ENCODE measurements at regions not wholly inside any gene's neighbourhood (a gene's known extent, or its start where the extent isn't known, plus 50 kb on each side); places are given as distances from the start of the nearest gene placed in this dataset.

- Histone ChIP-seq H3K18ac (ENCODE audit: low read depth in 1 of 2, low read length in 2 of 2) (no peak overlapping the region), H3K4me2 (ENCODE audit: low read length, poor library complexity, severe bottlenecking) (no peak overlapping the region), H2BK5ac (ENCODE audit: low read depth, low read length, poor library complexity, severe bottlenecking) (no peak overlapping the region), H2AK5ac (ENCODE audit: low read length, severe bottlenecking) (no peak overlapping the region), H3K27ac (ENCODE audit: low read length, poor library complexity, severe bottlenecking) (no peak overlapping the region), H3K9ac (ENCODE audit: low read length) (peak overlapping the region; percentile 60), H3K14ac (ENCODE audit: low read length in 2 of 2) (no peak overlapping the region), H3K9me3 (ENCODE audit: control insufficient read depth, low read length) (no peaks in the 10 kb centered on the region), H3K23ac (ENCODE audit: low read length in 2 of 2) (no peak overlapping the region), H3K4me1 (ENCODE audit: control insufficient read depth, insufficient read depth, low read depth, low read length) (peaks cover 3% of the 10 kb centered on the region), H2BK12ac (ENCODE audit: low read length in 2 of 2) (no peak overlapping the region), H3K36me3 (ENCODE audit: control insufficient read depth in 1 of 2, insufficient read depth in 2 of 2, low read depth in 1 of 2, low read length in 2 of 2) (no peaks in the 10 kb centered on the region), H3K79me1 (replicated peaks; ENCODE audit: low read length, poor library complexity, severe bottlenecking) (no peaks in the 10 kb centered on the region), H2BK120ac (ENCODE audit: low read depth, low read length) (no peak overlapping the region), H2AFZ (ENCODE audit: low read depth, low read length) (no peak overlapping the region), H3K4me3 (ENCODE audit: insufficient read depth in 1 of 2, low read depth in 1 of 2, low read length in 2 of 2) (no peak overlapping the region), H4K91ac (ENCODE audit: low read length) (no peak overlapping the region), H2BK15ac (ENCODE audit: low read depth, poor library complexity, severe bottlenecking) (no peak overlapping the region), H3K4ac (ENCODE audit: low read depth in 1 of 2, low read length in 2 of 2) (no peak overlapping the region), H3K27me3 (ENCODE audit: control insufficient read depth in 1 of 2, insufficient read depth in 1 of 2, low read length in 2 of 2) (peaks cover 25 to 57% of the 10 kb centered on the region in 2 experiments), H4K8ac (ENCODE audit: low read length) (no peak overlapping the region)
- DNase-seq, result no peak
- WGBS, result 88% methylated on average over 12 of the region's 12 CpGs
These were observed 209.6 kb downstream of the ERMARD start for GRCh38 chr6:169960886-169961611.

GRCh38 chr6:169960521-169960885 is 209.1 kb downstream of the ERMARD start:
- H2AK5ac ChIP-seq (ENCODE audit: low read length, severe bottlenecking), result no peak overlapping the region

GRCh38 chr6:169960003-169960344 is 208.6 kb downstream of the ERMARD start:
- no peak overlapping the region for H2BK12ac ChIP-seq (ENCODE audit: low read length in 2 of 2)
- WGBS, result 76% methylated on average over 3 of the region's 4 CpGs
- no peak overlapping the region for H2AFZ ChIP-seq (ENCODE audit: low read depth, low read length)
- no peak overlapping the region for H3K4ac ChIP-seq (ENCODE audit: low read depth in 1 of 2, low read length in 2 of 2)
- H3K4me2 ChIP-seq (ENCODE audit: low read length, poor library complexity, severe bottlenecking), result no peak overlapping the region
- no peak overlapping the region for H3K9ac ChIP-seq (ENCODE audit: low read length)
- no peak overlapping the region for H4K8ac ChIP-seq (ENCODE audit: low read length)
- H2BK5ac ChIP-seq (ENCODE audit: low read depth, low read length, poor library complexity, severe bottlenecking), result no peak overlapping the region
- no peak overlapping the region for H2BK120ac ChIP-seq (ENCODE audit: low read depth, low read length)
- H3K9me3 ChIP-seq (ENCODE audit: control insufficient read depth, low read length), result no peaks in the 10 kb centered on the region
- H3K36me3 ChIP-seq (ENCODE audit: control insufficient read depth in 1 of 2, insufficient read depth in 2 of 2, low read depth in 1 of 2, low read length in 2 of 2), result no peaks in the 10 kb centered on the region
- peaks cover 3% of the 10 kb centered on the region for H3K4me1 ChIP-seq (ENCODE audit: control insufficient read depth, insufficient read depth, low read depth, low read length)
- H2BK15ac ChIP-seq (ENCODE audit: low read depth, poor library complexity, severe bottlenecking), result no peak overlapping the region
- H3K4me3 ChIP-seq (ENCODE audit: insufficient read depth in 1 of 2, low read depth in 1 of 2, low read length in 2 of 2), result no peak overlapping the region
- no peak overlapping the region for H3K27ac ChIP-seq (ENCODE audit: low read length, poor library complexity, severe bottlenecking)
- no peaks in the 10 kb centered on the region for H3K79me1 ChIP-seq (replicated peaks; ENCODE audit: low read length, poor library complexity, severe bottlenecking)
- no peak overlapping the region for H4K91ac ChIP-seq (ENCODE audit: low read length)
- H3K18ac ChIP-seq (ENCODE audit: low read depth in 1 of 2, low read length in 2 of 2), result no peak overlapping the region
- no peak overlapping the region for H3K23ac ChIP-seq (ENCODE audit: low read length in 2 of 2)
- DNase-seq, result no peak
- peaks cover 25 to 63% of the 10 kb centered on the region in 2 experiments for H3K27me3 ChIP-seq (ENCODE audit: control insufficient read depth in 1 of 2, insufficient read depth in 1 of 2, low read length in 2 of 2)
- no peak overlapping the region for H3K14ac ChIP-seq (ENCODE audit: low read length in 2 of 2)
- H2AK5ac ChIP-seq (ENCODE audit: low read length, severe bottlenecking), result no peak overlapping the region

More at GRCh38 chr6:169960521-169960885, 209.1 kb downstream of the ERMARD start:
- Histone ChIP-seq H3K23ac (ENCODE audit: low read length in 2 of 2) (no peak overlapping the region), H2BK120ac (ENCODE audit: low read depth, low read length) (no peak overlapping the region), H3K36me3 (ENCODE audit: control insufficient read depth in 1 of 2, insufficient read depth in 2 of 2, low read depth in 1 of 2, low read length in 2 of 2) (no peaks in the 10 kb centered on the region), H3K9ac (ENCODE audit: low read length) (no peak overlapping the region), H3K14ac (ENCODE audit: low read length in 2 of 2) (no peak overlapping the region), H3K27me3 (ENCODE audit: control insufficient read depth in 1 of 2, insufficient read depth in 1 of 2, low read length in 2 of 2) (peaks cover 25 to 62% of the 10 kb centered on the region in 2 experiments), H3K4ac (ENCODE audit: low read depth in 1 of 2, low read length in 2 of 2) (no peak overlapping the region), H2BK5ac (ENCODE audit: low read depth, low read length, poor library complexity, severe bottlenecking) (no peak overlapping the region), H3K79me1 (replicated peaks; ENCODE audit: low read length, poor library complexity, severe bottlenecking) (no peaks in the 10 kb centered on the region), H3K27ac (ENCODE audit: low read length, poor library complexity, severe bottlenecking) (no peak overlapping the region), H3K18ac (ENCODE audit: low read depth in 1 of 2, low read length in 2 of 2) (no peak overlapping the region), H2BK12ac (ENCODE audit: low read length in 2 of 2) (no peak overlapping the region), H3K4me3 (ENCODE audit: insufficient read depth in 1 of 2, low read depth in 1 of 2, low read length in 2 of 2) (no peak overlapping the region), H4K91ac (ENCODE audit: low read length) (no peak overlapping the region), H2BK15ac (ENCODE audit: low read depth, poor library complexity, severe bottlenecking) (no peak overlapping the region), H4K8ac (ENCODE audit: low read length) (no peak overlapping the region), H3K4me2 (ENCODE audit: low read length, poor library complexity, severe bottlenecking) (no peak overlapping the region), H3K4me1 (ENCODE audit: control insufficient read depth, insufficient read depth, low read depth, low read length) (peaks cover 3% of the 10 kb centered on the region), H3K9me3 (ENCODE audit: control insufficient read depth, low read length) (no peaks in the 10 kb centered on the region), H2AFZ (ENCODE audit: low read depth, low read length) (no peak overlapping the region)
- no peak for DNase-seq
- WGBS, result 87% methylated on average over 8 of the region's 10 CpGs

- 78% methylated on average over 28 of the region's 28 CpGs for WGBS
- Histone ChIP-seq H3K23ac (ENCODE audit: low read length in 2 of 2) (no peak overlapping the region), H3K27ac (ENCODE audit: low read length, poor library complexity, severe bottlenecking) (no peak overlapping the region)
These were observed 207.9 kb downstream of the ERMARD start for GRCh38 chr6:169959136-169960002.

More at GRCh38 chr6:169959136-169960002, 207.9 kb downstream of the ERMARD start:
- no peak overlapping the region for H3K9ac ChIP-seq (ENCODE audit: low read length)
- no peak overlapping the region for H3K4me3 ChIP-seq (ENCODE audit: insufficient read depth in 1 of 2, low read depth in 1 of 2, low read length in 2 of 2)
- no peak overlapping the region for H3K4me2 ChIP-seq (ENCODE audit: low read length, poor library complexity, severe bottlenecking)
- H4K8ac ChIP-seq (ENCODE audit: low read length), result no peak overlapping the region
- H3K36me3 ChIP-seq (ENCODE audit: control insufficient read depth in 1 of 2, insufficient read depth in 2 of 2, low read depth in 1 of 2, low read length in 2 of 2), result no peaks in the 10 kb centered on the region
- H2AFZ ChIP-seq (ENCODE audit: low read depth, low read length), result no peak overlapping the region
- no peaks in the 10 kb centered on the region for H3K79me1 ChIP-seq (replicated peaks; ENCODE audit: low read length, poor library complexity, severe bottlenecking)
- no peak for DNase-seq
- no peaks in the 10 kb centered on the region for H3K9me3 ChIP-seq (ENCODE audit: control insufficient read depth, low read length)
- H2BK15ac ChIP-seq (ENCODE audit: low read depth, poor library complexity, severe bottlenecking), result no peak overlapping the region
- no peak overlapping the region for H2BK5ac ChIP-seq (ENCODE audit: low read depth, low read length, poor library complexity, severe bottlenecking)
- peaks cover 3% of the 10 kb centered on the region for H3K4me1 ChIP-seq (ENCODE audit: control insufficient read depth, insufficient read depth, low read depth, low read length)
- no peak overlapping the region for H3K18ac ChIP-seq (ENCODE audit: low read depth in 1 of 2, low read length in 2 of 2)
- no peak overlapping the region for H3K4ac ChIP-seq (ENCODE audit: low read depth in 1 of 2, low read length in 2 of 2)
- H2AK5ac ChIP-seq (ENCODE audit: low read length, severe bottlenecking), result no peak overlapping the region
- H2BK12ac ChIP-seq (ENCODE audit: low read length in 2 of 2), result no peak overlapping the region
- H4K91ac ChIP-seq (ENCODE audit: low read length), result no peak overlapping the region
- H3K14ac ChIP-seq (ENCODE audit: low read length in 2 of 2), result no peak overlapping the region
- H2BK120ac ChIP-seq (ENCODE audit: low read depth, low read length), result no peak overlapping the region
- H3K27me3 ChIP-seq (ENCODE audit: control insufficient read depth in 1 of 2, insufficient read depth in 1 of 2, low read length in 2 of 2), result peaks cover 25 to 58% of the 10 kb centered on the region in 2 experiments

All from mesenchymal stem cell (in vitro differentiated cells and primary cell).